NCI-H1930 (cell line): ENCODE measurements at regions not wholly inside any gene's neighbourhood (a gene's known extent, or its start where the extent isn't known, plus 50 kb on each side); places are given as distances from the start of the nearest gene placed in this dataset.

Experiments used
- DNase-seq, 2 experiments: peaks; one replicate each; lab custom pipeline; 2025; lab: John Stamatoyannopoulos, UW

DNA sequence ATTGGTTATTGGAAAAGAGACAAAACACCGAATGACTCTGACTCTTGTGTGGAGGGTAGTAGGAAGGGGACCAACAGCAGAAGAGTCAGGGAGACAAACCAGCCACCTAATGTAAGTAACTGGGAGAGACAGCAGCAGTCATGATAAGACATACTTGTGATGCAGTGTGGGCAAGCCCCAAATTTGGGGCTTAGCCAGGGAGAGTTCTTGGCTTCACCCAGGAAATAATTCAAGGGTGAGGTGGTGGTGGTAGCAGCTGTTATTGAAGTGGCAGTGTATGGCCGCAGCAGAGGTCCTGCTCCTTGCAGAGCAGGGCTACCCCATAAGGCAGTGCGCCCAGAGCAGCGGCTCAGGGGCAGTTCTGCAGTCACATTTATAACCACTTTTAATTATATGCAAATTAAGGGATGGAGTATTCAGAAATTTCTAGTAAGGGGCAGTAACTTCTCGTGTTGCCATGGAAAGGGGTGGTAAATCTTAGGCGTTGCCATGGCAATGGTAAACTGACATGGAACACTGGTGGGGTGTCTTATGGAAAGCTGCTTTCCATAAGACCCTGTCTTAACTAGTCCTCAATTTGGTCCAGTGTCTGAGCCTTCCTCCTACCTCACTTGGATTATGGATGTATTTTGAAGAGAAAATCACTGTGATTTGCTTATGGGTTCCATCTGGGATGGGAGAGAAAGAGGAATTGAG lies 317.1 kb downstream of the PHKB start:
- no peak for DNase-seq

DNA sequence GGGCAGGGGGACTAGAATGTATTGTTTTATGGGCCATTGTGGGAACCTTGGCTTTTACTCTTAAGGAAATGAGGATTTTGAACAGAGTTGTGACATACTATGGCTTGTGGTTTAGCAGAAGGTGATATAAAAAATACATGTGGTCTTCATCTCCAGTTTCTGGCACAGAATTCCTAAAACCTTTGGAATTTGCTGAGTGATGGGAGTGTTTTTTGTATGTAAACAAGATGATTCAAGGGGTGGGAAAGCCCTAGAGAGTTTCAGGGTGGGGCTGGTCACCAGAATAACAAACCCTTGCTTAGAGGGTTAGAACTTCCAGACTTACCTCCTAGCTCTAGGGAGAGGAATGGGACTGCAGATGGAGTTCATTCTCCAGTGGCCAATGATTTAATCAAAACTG lies 316.1 kb downstream of the PHKB start:
- DNase-seq, result no peak

DNA sequence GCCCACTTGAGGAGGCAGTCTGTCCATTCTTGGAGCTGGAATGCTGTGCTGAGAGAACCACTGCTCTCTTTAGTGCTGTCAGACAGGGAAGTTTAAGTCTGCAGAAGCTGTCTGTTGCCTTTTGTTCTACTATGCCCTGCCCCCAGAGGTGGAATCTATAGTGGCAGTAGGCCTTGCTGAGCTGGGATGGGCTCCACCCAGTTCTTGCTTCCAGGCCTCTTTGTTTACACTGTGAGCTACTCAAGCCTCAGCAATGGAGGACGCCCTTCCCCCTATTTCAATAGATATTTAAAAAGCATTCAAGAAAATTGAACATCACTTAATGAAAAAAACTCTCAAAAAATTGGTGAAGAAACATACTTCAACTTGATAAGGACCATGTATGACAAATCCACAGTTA lies 313.5 kb downstream of the PHKB start:
- DNase-seq, result no peak

DNA sequence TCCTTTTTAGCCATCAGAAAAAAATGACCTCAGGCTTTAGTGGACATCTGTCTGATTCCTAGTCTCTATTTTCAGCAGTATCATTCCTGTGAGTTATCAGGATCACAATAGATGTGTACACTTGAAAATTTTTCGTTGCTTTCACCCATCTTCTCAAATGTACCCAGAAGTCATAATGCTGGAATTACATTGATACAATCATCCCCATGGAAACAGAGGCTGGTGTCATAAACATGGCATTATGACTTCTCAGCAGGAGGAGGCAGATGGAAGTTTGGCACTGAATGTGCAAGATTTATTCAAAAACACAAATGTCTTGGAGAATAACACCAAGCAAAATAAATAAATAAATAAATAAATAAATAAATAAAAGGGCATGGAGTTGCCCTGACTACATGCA lies 292.5 kb downstream of the PHKB start:
- no peak for DNase-seq
